NCI-H187 (cell line): ENCODE measurements at regions not wholly inside any gene's neighbourhood (a gene's known extent, or its start where the extent isn't known, plus 50 kb on each side); places are given as distances from the start of the nearest gene placed in this dataset.

Source experiments
- DNase-seq, 2 experiments: peaks; one replicate each; lab custom pipeline; 2025; lab: John Stamatoyannopoulos, UW

- DNase-seq: no peak
Measured at GRCh38 chr4:57682275-57682674, 572.1 kb upstream of the IGFBP7 start.

- DNase-seq: no peak
Measured at GRCh38 chr4:57679969-57680368, 569.8 kb upstream of the IGFBP7 start.

- no peak for DNase-seq
Measured at GRCh38 chr4:57676394-57676793, 566.2 kb upstream of the IGFBP7 start.

GRCh38 chr4:57672846-57673433 lies 562.8 kb upstream of the IGFBP7 start:
- DNase-seq: no peak

GRCh38 chr4:57668621-57669020 lies 558.4 kb upstream of the IGFBP7 start:
- no peak for DNase-seq

- DNase-seq: no peak
Measured at GRCh38 chr4:57665806-57666205, 555.6 kb upstream of the IGFBP7 start.

- DNase-seq: no peak
Measured at GRCh38 chr4:57661517-57662090, 551.4 kb upstream of the IGFBP7 start.

GRCh38 chr4:57658673-57659072 lies 548.5 kb upstream of the IGFBP7 start:
- DNase-seq: no peak

- no peak for DNase-seq
Measured at GRCh38 chr4:57658188-57658587, 548.0 kb upstream of the IGFBP7 start.

- no peak for DNase-seq
Measured at GRCh38 chr4:57655342-57655741, 545.2 kb upstream of the IGFBP7 start.

- DNase-seq: no peak
Measured at GRCh38 chr4:57652779-57653178, 542.6 kb upstream of the IGFBP7 start.

GRCh38 chr4:57640391-57641100 lies 530.4 kb upstream of the IGFBP7 start:
- DNase-seq: no peak

GRCh38 chr4:57639561-57640382 lies 529.6 kb upstream of the IGFBP7 start:
- DNase-seq: no peak

- no peak for DNase-seq
Measured at GRCh38 chr4:57635910-57636309, 525.7 kb upstream of the IGFBP7 start.

GRCh38 chr4:57633212-57633859 lies 523.2 kb upstream of the IGFBP7 start:
- DNase-seq: no peak

- DNase-seq: no peak
Measured at GRCh38 chr4:57632564-57632963, 522.4 kb upstream of the IGFBP7 start.

GRCh38 chr4:57631147-57631546 lies 521.0 kb upstream of the IGFBP7 start:
- no peak for DNase-seq

- DNase-seq: no peak
Measured at GRCh38 chr4:57628004-57628403, 517.8 kb upstream of the IGFBP7 start.

GRCh38 chr4:57614257-57614932 lies 504.2 kb upstream of the IGFBP7 start:
- no peak for DNase-seq

- DNase-seq: no peak
Measured at GRCh38 chr4:57612279-57612678, 502.1 kb upstream of the IGFBP7 start.

- DNase-seq: no peak
Measured at GRCh38 chr4:57607566-57608180, 497.5 kb upstream of the IGFBP7 start.
